ENCODE measurements at regions not wholly inside any gene's neighbourhood (a gene's known extent, or its start where the extent isn't known, plus 50 kb on each side); places are given as distances from the start of the nearest gene placed in this dataset.

- ChIA-PET POLR2A (no interaction called here), CTCF (no interaction called here)
- BruUV-seq (replicated peaks) = no TSS peak
- intact Hi-C loops (cut with micrococcal nuclease; ENCODE audit: unreplicated experiment) (no loop called here), in situ Hi-C loops (cut with HindIII; ENCODE audit: low pct_unique_long_range_greater_than_20kb, low sequenced_read_pairs) (no loop called here)
- Histone ChIP-seq H3K36me3 (ENCODE audit: control insufficient read depth, insufficient read depth, low read length) (no peaks in the 10 kb centered on the region), H3K9me3 (ENCODE audit: control insufficient read depth, insufficient read depth, low read depth, low read length) (peaks cover 4% of the 10 kb centered on the region; the same call in 1 of the 2 replicates), H3K27ac (ENCODE audit: low read length) (no peak overlapping the region), H3K4me3 (ENCODE audit: low read depth in 2 of 2, low read length in 2 of 2) (no peak overlapping the region), H3K27me3 (ENCODE audit: control insufficient read depth, insufficient read depth, low read length) (no peaks in the 10 kb centered on the region), H3K4me1 (ENCODE audit: control insufficient read depth, insufficient read depth, low read length) (no peaks in the 10 kb centered on the region)
- ATAC-seq (no peak), DNase-seq (ENCODE audit: low read depth, low spot score) (no peak)
- TF ChIP-seq CTCF (IDR thresholded peaks at IDR 0.05) (no peak), SIN3A (IDR thresholded peaks at IDR 0.05; ENCODE audit: borderline replicate concordance, insufficient read depth, low read depth, low read length) (no peak), POLR2AphosphoS5 (IDR thresholded peaks at IDR 0.05; ENCODE audit: low read depth, low read length) (no peak), TCF7L2 (IDR thresholded peaks at IDR 0.05; ENCODE audit: low read depth, low read length) (no peak), REST (IDR thresholded peaks at IDR 0.05; ENCODE audit: insufficient read depth in 1 of 2, low read depth in 2 of 2, low read length in 1 of 2) (no peak)
These were observed 295.6 kb upstream of the LRATD1 start for GRCh38 chr2:14336759-14337382.

- in situ Hi-C loops (cut with HindIII; ENCODE audit: low pct_unique_long_range_greater_than_20kb, low sequenced_read_pairs) (no loop called here), intact Hi-C loops (cut with micrococcal nuclease; ENCODE audit: unreplicated experiment) (no loop called here)
- Histone ChIP-seq H3K9me3 (ENCODE audit: control insufficient read depth, insufficient read depth, low read depth, low read length) (peaks cover 4% of the 10 kb centered on the region; the same call in 1 of the 2 replicates), H3K4me1 (ENCODE audit: control insufficient read depth, insufficient read depth, low read length) (no peaks in the 10 kb centered on the region), H3K27ac (ENCODE audit: low read length) (no peak overlapping the region), H3K4me3 (ENCODE audit: low read depth in 2 of 2, low read length in 2 of 2) (no peak overlapping the region), H3K36me3 (ENCODE audit: control insufficient read depth, insufficient read depth, low read length) (no peaks in the 10 kb centered on the region; the same call in 1 of the 2 replicates), H3K27me3 (ENCODE audit: control insufficient read depth, insufficient read depth, low read length) (no peaks in the 10 kb centered on the region)
- ChIA-PET CTCF (no interaction called here), POLR2A (no interaction called here)
- ATAC-seq (no peak), DNase-seq (ENCODE audit: low read depth, low spot score) (no peak)
- BruUV-seq (replicated peaks) = no TSS peak
- TF ChIP-seq REST (IDR thresholded peaks at IDR 0.05; ENCODE audit: insufficient read depth in 1 of 2, low read depth in 2 of 2, low read length in 1 of 2) = no peak
- no peak for TF ChIP-seq POLR2AphosphoS5 (IDR thresholded peaks at IDR 0.05; ENCODE audit: low read depth, low read length)
- TF ChIP-seq SIN3A (IDR thresholded peaks at IDR 0.05; ENCODE audit: borderline replicate concordance, insufficient read depth, low read depth, low read length) = no peak
- no peak for TF ChIP-seq CTCF (IDR thresholded peaks at IDR 0.05)
- TF ChIP-seq TCF7L2 (IDR thresholded peaks at IDR 0.05; ENCODE audit: low read depth, low read length) = no peak
These were observed 291.8 kb upstream of the LRATD1 start for GRCh38 chr2:14340703-14341102.

Data from Panc1 (cell line).